K562 (cell line): ENCODE measurements at regions not wholly inside any gene's neighbourhood (a gene's known extent, or its start where the extent isn't known, plus 50 kb on each side); places are given as distances from the start of the nearest gene placed in this dataset.

ENCODE experiments used
- ATAC-seq: fragments of 200-7000 bp; cut with Tn5 transposase; 3 replicates; pipeline ENCODE4 v1.9.1; 2020; ENCODE audit warnings: moderate library complexity
- BruUV-seq: library from RNA; stranded (reverse); fragments of 400-500 nt; replicated peaks from 2 replicates; lab custom pipeline; 2021; lab: Mats Ljungman, UMichigan
- CTCF ChIA-PET: fragments of 300-600 bp; formaldehyde crosslinking; extraction: SDS; loops from one replicate; lab custom pipeline; 2021; ENCODE audit warnings: low intra/inter-chr PET ratio; lab: Yijun Ruan, JAX
- POLR2A ChIA-PET: fragments of 300-600, 350-650 bp; sonication (Branson Sonifier 250); formaldehyde crosslinking; extraction: SDS; loops from one replicate; lab custom pipeline; 2021; ENCODE audit warnings: antibody characterized with exemption, inconsistent platforms; lab: Yijun Ruan, JAX
- DNase-seq, 4 experiments: peaks; one replicate each; pipeline versions ENCODE4 v3.0.0 to v3.0.0-alpha.2; 2011 to 2018; ENCODE audit warnings: low spot score in 3 of 4, mixed read lengths in 3 of 4; ENCODE audit errors: extremely low read depth in 1 of 4
- FAIRE-seq: peaks from 2 replicates; lab custom pipeline; 2011; peaks lifted over from hg19 to GRCh38; lab: Jason Lieb, UNC
- H2AFZ ChIP-seq: 2 replicates; pipeline ENCODE4 v1.6.0; 2011; ENCODE audit warnings: low read depth, low read length, control low read depth, inconsistent platforms
- H3K27ac ChIP-seq: fragments of 200-600 bp; 3 replicates; pipeline ENCODE4 v1.8.0; 2011; ENCODE audit warnings: low read depth, mild to moderate bottlenecking, control low read depth, inconsistent platforms, low read length, moderate library complexity, mixed read lengths; ENCODE audit errors: extremely low read depth
- H3K27me3 ChIP-seq, 2 experiments: fragments of 300-600 bp in 1 of 2; 2 replicates in 1 of 2; 3 replicates in 1 of 2; pipeline versions ENCODE4 v1.6.0 to v1.8.0; 2011; ENCODE audit warnings: inconsistent platforms in 2 of 2, low read length in 2 of 2, mild to moderate bottlenecking in 1 of 2, mixed read lengths in 1 of 2, moderate library complexity in 1 of 2; ENCODE audit not compliant: control insufficient read depth in 2 of 2, insufficient read depth in 2 of 2
- H3K36me3 ChIP-seq: fragments of 300-600 bp; 3 replicates; pipeline ENCODE4 v1.8.0; 2011; ENCODE audit warnings: mild to moderate bottlenecking, low read length, inconsistent platforms; ENCODE audit not compliant: control insufficient read depth, insufficient read depth
- H3K4me1 ChIP-seq, 2 experiments: fragments of 200-600 bp in 1 of 2; replicated peaks in 1 of 2; 2 replicates in 1 of 2; 3 replicates in 1 of 2; pipeline versions ENCODE4 v1.5.1 to v1.8.0; 2011; ENCODE audit warnings: inconsistent platforms in 2 of 2, low read length in 2 of 2, mild to moderate bottlenecking in 1 of 2, mixed read lengths in 1 of 2, moderate library complexity in 1 of 2; ENCODE audit not compliant: control insufficient read depth in 2 of 2, insufficient read depth in 2 of 2
- H3K4me2 ChIP-seq: 2 replicates; pipeline ENCODE4 v1.6.1; 2011; ENCODE audit warnings: low read length, control low read depth, inconsistent platforms, mixed read lengths; ENCODE audit not compliant: insufficient read depth
- H3K4me3 ChIP-seq: fragments of 200-600 bp; sonication (generic), shearing (Covaris generic); 2 replicates; pipeline ENCODE4 v1.5.1; 2016; ENCODE audit warnings: control low read depth, inconsistent platforms
- H3K79me2 ChIP-seq: fragments of 200-600 bp; 3 replicates; pipeline ENCODE4 v1.8.0; 2011; ENCODE audit warnings: low read length, inconsistent platforms; ENCODE audit not compliant: control insufficient read depth, insufficient read depth
- H3K9ac ChIP-seq, 2 experiments: 2 replicates each; pipeline versions ENCODE4 v1.6.0 to v1.6.1; 2011; ENCODE audit warnings: low read depth in 2 of 2, low read length in 2 of 2, control low read depth in 1 of 2, inconsistent platforms in 1 of 2, mild to moderate bottlenecking in 1 of 2, mixed read lengths in 1 of 2; ENCODE audit not compliant: insufficient read depth in 1 of 2
- H3K9me1 ChIP-seq: one replicate; pipeline ENCODE4 v1.6.0; 2011; ENCODE audit warnings: inconsistent platforms, mild to moderate bottlenecking, low read length, moderate library complexity; ENCODE audit not compliant: control insufficient read depth, insufficient read depth
- H3K9me3 ChIP-seq: replicated peaks from 2 replicates; pipeline ENCODE4 v1.5.1; 2011; ENCODE audit warnings: low read depth, low read length, inconsistent platforms; ENCODE audit not compliant: control insufficient read depth, insufficient read depth
- H4K20me1 ChIP-seq: replicated peaks from 2 replicates; pipeline ENCODE4 v1.6.1; 2011; ENCODE audit warnings: low read length, inconsistent platforms, mixed read lengths; ENCODE audit not compliant: control insufficient read depth, insufficient read depth
- CHD4 ChIP-seq: fragments of 200-600 bp; sonication (generic); IDR thresholded peaks from 3 replicates; pipeline ENCODE4 v1.6.1; 2012; ENCODE audit warnings: low read depth, mild to moderate bottlenecking, mixed read lengths, low read length, inconsistent platforms; ENCODE audit not compliant: insufficient read depth, insufficient replicate concordance, poor library complexity, severe bottlenecking
- EGR1 ChIP-seq: fragments of 450-650 bp; conservative IDR thresholded peaks from 2 replicates; pipeline ENCODE4 v1.6.1; 2017; ENCODE audit warnings: mild to moderate bottlenecking
- GTF3C2 ChIP-seq: IDR thresholded peaks from 3 replicates; pipeline ENCODE4 v1.6.1; 2011; ENCODE audit warnings: borderline replicate concordance, mild to moderate bottlenecking, moderate library complexity; ENCODE audit not compliant: insufficient read length; ENCODE audit errors: extremely low read depth
- HDAC8 ChIP-seq: fragments of 450-650 bp; IDR thresholded peaks from 2 replicates; pipeline ENCODE4 v1.6.1; 2016; ENCODE audit warnings: mild to moderate bottlenecking, missing genetic modification characterization, moderate library complexity, missing compliant biosample characterization
- HSF4 ChIP-seq: fragments of 250-450 bp; sonication (Bioruptor Pico); IDR thresholded peaks from 2 replicates; pipeline ENCODE4 v2.1.2; 2022; ENCODE audit warnings: mild to moderate bottlenecking, moderate library complexity, borderline replicate concordance
- JUND ChIP-seq, 2 experiments: IDR thresholded peaks; 2 replicates in 1 of 2; 3 replicates in 1 of 2; pipeline ENCODE4 v1.6.1; 2011; ENCODE audit warnings: borderline replicate concordance in 2 of 2, low read depth in 2 of 2, low read length in 2 of 2, improper control_type of control experiment in 1 of 2, missing biosample characterization in 1 of 2, missing genetic modification characterization in 1 of 2, missing genetic modification reagents in 1 of 2
- MNT ChIP-seq, 2 experiments: fragments of 450-650 bp; conservative IDR thresholded peaks; 2 replicates each; pipeline ENCODE4 v1.6.1; 2017; ENCODE audit warnings: mild to moderate bottlenecking in 2 of 2, moderate library complexity in 2 of 2
- PCBP2 ChIP-seq: fragments of 200-400 bp; formaldehyde crosslinking; IDR thresholded peaks from 2 replicates; pipeline ENCODE4 v1.6.1; 2018; ENCODE audit warnings: low read length, low read depth, mild to moderate bottlenecking, moderate library complexity; ENCODE audit not compliant: poor library complexity, severe bottlenecking
- STAG1 ChIP-seq: sonication (generic); formaldehyde crosslinking; IDR thresholded peaks from 2 replicates; pipeline ENCODE4 v1.5.0; 2020; ENCODE audit warnings: missing genetic modification reagents, borderline replicate concordance
- TBL1XR1 ChIP-seq, 2 experiments: IDR thresholded peaks; 2 replicates each; pipeline ENCODE4 v1.6.1; 2012; ENCODE audit warnings: improper control_type of control experiment in 2 of 2, low read length in 2 of 2, mild to moderate bottlenecking in 1 of 2
- ZNF146 ChIP-seq: IDR thresholded peaks from one replicate; pipeline ENCODE4 v1.6.1; 2018; ENCODE audit warnings: missing compliant biosample characterization; ENCODE audit not compliant: unreplicated experiment
- ZNF436 ChIP-seq: fragments of 250-450, 450-650 bp; sonication (Bioruptor Pico); formaldehyde crosslinking; IDR thresholded peaks from 2 replicates; pipeline ENCODE4 v1.7.0; 2020; ENCODE audit warnings: mild to moderate bottlenecking
- ZNF551 ChIP-seq: fragments of 250-450 bp; sonication (Bioruptor Pico); IDR thresholded peaks from 2 replicates; pipeline ENCODE4 v1.5.0; 2021; ENCODE audit warnings: mild to moderate bottlenecking, moderate library complexity
- WGBS: fragments of 100-300 bp; shearing (Covaris generic); methylation state at CpG from one replicate; pipeline ENCODE4 v1.1.6; 2016; ENCODE audit warnings: low coverage, mixed read lengths; ENCODE audit not compliant: insufficient coverage; ENCODE audit errors: missing lambda C conversion rate; 5-methylcytosine and 5-hydroxymethylcytosine counted together
- in situ Hi-C: fragments of 300-500 bp; cut with MboI; formaldehyde crosslinking; loops from 4 replicates; pipeline ENCODE4 v1.15.0; 2018; ENCODE audit warnings: inconsistent platforms, mixed read lengths
- intact Hi-C: fragments of 100-400 bp; cut with micrococcal nuclease; formaldehyde crosslinking; loops from 2 replicates; pipeline ENCODE4 v1.14.2; 2022

- Histone ChIP-seq H3K4me1 (no peaks in the 10 kb centered on the region), H3K27me3 (no peaks in the 10 kb centered on the region), H3K9me3 (peaks cover 3% of the 10 kb centered on the region; the same call in 1 of the 2 replicates), H4K20me1 (no peaks in the 10 kb centered on the region), H3K4me3 (no peak overlapping the region), H3K9ac (no peak overlapping the region), H2AFZ (no peak overlapping the region), H3K27ac (no peak overlapping the region), H3K4me2 (no peak overlapping the region), H3K79me2 (no peaks in the 10 kb centered on the region), H3K36me3 (no peaks in the 10 kb centered on the region), H3K9me1 (no peaks in the 10 kb centered on the region)
- no TSS peak for BruUV-seq
- DNase-seq (no peak), FAIRE-seq (no peak), ATAC-seq (no peak)
- WGBS, result 0% methylated on average over 3 of the region's 3 CpGs
- ChIA-PET POLR2A (no interaction called here), CTCF (no interaction called here)
- in situ Hi-C loops (no loop called here), intact Hi-C loops (no loop called here)
- TF ChIP-seq ZNF436 (CRISPR knock-in tag) (no peak), HDAC8 (tag) (no peak), ZNF551 (CRISPR knock-in tag) (no peak), CHD4 (no peak), EGR1 (no peak), STAG1 (CRISPR knock-in tag) (no peak), ZNF146 (CRISPR knock-in tag) (no peak), GTF3C2 (no peak), HSF4 (CRISPR knock-in tag) (no peak), TBL1XR1 (IDR thresholded peaks at IDR 0.05; ENCODE audit: low read length in 2 of 2) (no peak), JUND (IDR thresholded peaks at IDR 0.05; ENCODE audit: borderline replicate concordance, low read depth, low read length) (no peak), JUND (tag; IDR thresholded peaks at IDR 0.05; ENCODE audit: borderline replicate concordance, low read depth, low read length) (no peak), PCBP2 (no peak), MNT (conservative IDR thresholded peaks at IDR 0.05) (no peak)
Measured at GRCh38 chr9:118100529-118101419, 396.6 kb downstream of the TLR4 start.
